Endothelial cell of umbilical vein (primary cell): ENCODE measurements at regions not wholly inside any gene's neighbourhood (a gene's known extent, or its start where the extent isn't known, plus 50 kb on each side); places are given as distances from the start of the nearest gene placed in this dataset.

Experiments
- BruUV-seq: library from RNA; stranded (reverse); fragments of 400-500 nt; replicated peaks from 2 replicates; lab custom pipeline; 2021; lab: Mats Ljungman, UMichigan
- CTCF ChIA-PET: fragments of 300-600, 350-600 bp; sonication (Branson Sonifier 250); formaldehyde crosslinking; loops from one replicate; lab custom pipeline; 2021; ENCODE audit warnings: antibody characterized with exemption, inconsistent platforms; lab: Charles Lee
- POLR2A ChIA-PET: fragments of 300-600, 350-600 bp; sonication (Branson Sonifier 250); formaldehyde crosslinking; loops from one replicate; lab custom pipeline; 2021; ENCODE audit warnings: antibody characterized with exemption, inconsistent platforms; lab: Charles Lee
- DNase-seq: peaks from one replicate; pipeline ENCODE4 v3.0.0-alpha.2; 2011; ENCODE audit warnings: low read depth, low spot score
- FAIRE-seq: peaks from 2 replicates; lab custom pipeline; 2011; peaks lifted over from hg19 to GRCh38; lab: Jason Lieb, UNC
- H2AFZ ChIP-seq: 2 replicates; pipeline ENCODE4 v1.6.0; 2012; ENCODE audit warnings: low read depth, low read length, control low read depth, inconsistent platforms
- H3K27ac ChIP-seq: 2 replicates; pipeline ENCODE4 v1.5.1; 2011; ENCODE audit warnings: low read depth, mild to moderate bottlenecking, control low read depth, low read length, moderate library complexity; ENCODE audit not compliant: insufficient read depth
- H3K27me3 ChIP-seq, 2 experiments: 2 replicates each; pipeline versions ENCODE4 v1.6.0 to v1.6.1; 2011; ENCODE audit warnings: low read length in 2 of 2, mixed read lengths in 1 of 2; ENCODE audit not compliant: control insufficient read depth in 2 of 2, insufficient read depth in 2 of 2
- H3K36me3 ChIP-seq, 2 experiments: 2 replicates in 1 of 2; 3 replicates in 1 of 2; pipeline ENCODE4 v1.5.1; 2011; ENCODE audit warnings: low read length in 2 of 2, mild to moderate bottlenecking in 1 of 2, moderate library complexity in 1 of 2; ENCODE audit not compliant: control insufficient read depth in 2 of 2, insufficient read depth in 2 of 2; ENCODE audit errors: extremely low read depth in 1 of 2
- H3K4me1 ChIP-seq: 3 replicates; pipeline ENCODE4 v1.5.1; 2011; ENCODE audit warnings: mild to moderate bottlenecking, low read length; ENCODE audit not compliant: control insufficient read depth, insufficient read depth; ENCODE audit errors: extremely low read depth
- H3K4me2 ChIP-seq: 2 replicates; pipeline ENCODE4 v1.6.1; 2011; ENCODE audit warnings: low read length, control low read depth, mixed read lengths; ENCODE audit not compliant: insufficient read depth
- H3K4me3 ChIP-seq, 3 experiments: fragments of 200-600 bp in 1 of 3; sonication (generic), shearing (Covaris generic) in 1 of 3; replicated peaks in 1 of 3; 2 replicates each; pipeline ENCODE4 v1.5.1; 2011 to 2016; ENCODE audit warnings: control low read depth in 3 of 3, low read length in 3 of 3, mild to moderate bottlenecking in 2 of 3, inconsistent platforms in 1 of 3, low read depth in 1 of 3, moderate library complexity in 1 of 3; ENCODE audit not compliant: insufficient read depth in 1 of 3
- H3K79me2 ChIP-seq: 2 replicates; pipeline ENCODE4 v1.6.0; 2012; ENCODE audit warnings: low read length, inconsistent platforms; ENCODE audit not compliant: control insufficient read depth, insufficient read depth
- H3K9ac ChIP-seq: replicated peaks from 2 replicates; pipeline ENCODE3; 2011; ENCODE audit warnings: low read length, control low read depth; ENCODE audit not compliant: insufficient read depth; ENCODE audit errors: extremely low read depth
- H3K9me1 ChIP-seq: replicated peaks from 3 replicates; pipeline ENCODE4 v1.6.0; 2011; ENCODE audit warnings: mild to moderate bottlenecking, low read length; ENCODE audit not compliant: control insufficient read depth, insufficient read depth; ENCODE audit errors: extremely low read depth
- H3K9me3 ChIP-seq: replicated peaks from 2 replicates; pipeline ENCODE4 v1.5.1; 2012; ENCODE audit warnings: low read length, inconsistent platforms; ENCODE audit not compliant: control insufficient read depth, insufficient read depth
- H4K20me1 ChIP-seq: replicated peaks from 2 replicates; pipeline ENCODE3; 2011; ENCODE audit warnings: mild to moderate bottlenecking, low read length; ENCODE audit not compliant: control insufficient read depth, insufficient read depth; ENCODE audit errors: extremely low read depth
- CTCF ChIP-seq, 2 donors: IDR thresholded peaks; 1 replicate in 1 of 2; 2 replicates in 1 of 2; pipeline ENCODE4 v1.5.1; 2011; ENCODE audit warnings: low read length in 2 of 2, mild to moderate bottlenecking in 2 of 2, moderate library complexity in 2 of 2, control low read depth in 1 of 2, inconsistent platforms in 1 of 2, low read depth in 1 of 2; ENCODE audit not compliant: insufficient read depth in 1 of 2; ENCODE audit errors: extremely low read depth in 1 of 2
- EZH2 ChIP-seq: IDR thresholded peaks from 2 replicates; pipeline ENCODE4 v1.6.1; 2012; ENCODE audit warnings: borderline replicate concordance, low read depth, mild to moderate bottlenecking, moderate library complexity, low read length, inconsistent platforms; ENCODE audit not compliant: severe bottlenecking
- FOS ChIP-seq: IDR thresholded peaks from 2 replicates; pipeline ENCODE4 v1.6.1; 2011; ENCODE audit warnings: mild to moderate bottlenecking, low read length, moderate library complexity, borderline replicate concordance; ENCODE audit not compliant: insufficient read depth
- GATA2 ChIP-seq: IDR thresholded peaks from 2 replicates; pipeline ENCODE4 v1.7.0; 2011; ENCODE audit warnings: low read depth, mild to moderate bottlenecking, moderate library complexity, mixed read lengths, low read length; ENCODE audit not compliant: insufficient read length, insufficient read depth
- JUN ChIP-seq: IDR thresholded peaks from 2 replicates; pipeline ENCODE4 v1.6.1; 2011; ENCODE audit warnings: borderline replicate concordance, low read depth; ENCODE audit not compliant: insufficient read length, insufficient read depth
- MAX ChIP-seq: IDR thresholded peaks from 2 replicates; pipeline ENCODE4 v1.6.1; 2011; ENCODE audit not compliant: insufficient read depth, insufficient read length
- MYC ChIP-seq: IDR thresholded peaks from one replicate; pipeline ENCODE4 v1.6.1; 2011; ENCODE audit warnings: mild to moderate bottlenecking, low read depth, low read length
- POLR2A ChIP-seq: IDR thresholded peaks from 2 replicates; pipeline ENCODE4 v1.6.1; 2012; ENCODE audit warnings: low read depth, mild to moderate bottlenecking, control low read depth, low read length
- POLR2AphosphoS5 ChIP-seq: IDR thresholded peaks from 2 replicates; pipeline ENCODE4 v1.6.1; 2012; ENCODE audit warnings: low read depth, mild to moderate bottlenecking, control low read depth, low read length, moderate library complexity; ENCODE audit not compliant: insufficient read depth
- dilution Hi-C: fragments of 300-500 bp; cut with MboI; formaldehyde crosslinking; loops from one replicate; pipeline ENCODE4 v1.15.0; 2019; ENCODE audit warnings: low sequenced_read_pairs; ENCODE audit not compliant: extremely low pct_ligation_motif_present
- intact Hi-C: fragments of 100-400 bp; cut with micrococcal nuclease; formaldehyde crosslinking; loops from one replicate; pipeline ENCODE4 v1.10.0; 2022

- no peak overlapping the region for H3K9ac ChIP-seq
- BruUV-seq: no TSS peak
- no peak for FAIRE-seq
Measured at GRCh38 chr1:30633294-30633693, 90.1 kb downstream of the MATN1 start.

More at GRCh38 chr1:30633294-30633693, 90.1 kb downstream of the MATN1 start:
- H4K20me1 ChIP-seq: no peaks in the 10 kb centered on the region
- H3K4me1 ChIP-seq: no peaks in the 10 kb centered on the region
- no peak overlapping the region for H3K4me2 ChIP-seq
- no peaks in the 10 kb centered on the region for H3K9me3 ChIP-seq
- no peak overlapping the region for H3K4me3 ChIP-seq
- POLR2A ChIA-PET: no interaction called here
- CTCF ChIA-PET: no interaction called here
- no peak for DNase-seq
- intact Hi-C loops: no loop called here
- no peaks in the 10 kb centered on the region for H3K27me3 ChIP-seq
- dilution Hi-C loops: no loop called here
- H3K9me1 ChIP-seq: no peaks in the 10 kb centered on the region
- H2AFZ ChIP-seq: no peak overlapping the region
- H3K27ac ChIP-seq: no peak overlapping the region
- H3K79me2 ChIP-seq: no peaks in the 10 kb centered on the region
- H3K36me3 ChIP-seq: no peaks in the 10 kb centered on the region
- TF ChIP-seq FOS (no peak), JUN (no peak), EZH2 (no peak), CTCF (IDR thresholded peaks at IDR 0.05; ENCODE audit: extremely low read depth in 1 of 2, insufficient read depth in 1 of 2, low read depth in 1 of 2, low read length in 2 of 2) (no peak), MYC (no peak), POLR2A (no peak), GATA2 (no peak), POLR2AphosphoS5 (no peak), MAX (no peak)
